HL-60 (cell line): ENCODE measurements at regions not wholly inside any gene's neighbourhood (a gene's known extent, or its start where the extent isn't known, plus 50 kb on each side); places are given as distances from the start of the nearest gene placed in this dataset.

Experiments
- DNase-seq, 2 experiments: peaks; one replicate each; pipeline ENCODE4 v3.0.0-alpha.2; 2010 to 2020; ENCODE audit warnings: low read depth in 1 of 2, low spot score in 1 of 2
- H3K27ac ChIP-seq: fragments of 250-450 bp; sonication (Bioruptor Pico); replicated peaks from 2 replicates; pipeline ENCODE4 v1.5.1; 2020; ENCODE audit warnings: mild to moderate bottlenecking, moderate library complexity
- H3K27me3 ChIP-seq: fragments of 250-450 bp; sonication (Bioruptor Pico); 2 replicates; pipeline ENCODE4 v1.5.1; 2021; ENCODE audit warnings: mild to moderate bottlenecking, moderate library complexity; ENCODE audit not compliant: insufficient read depth, poor library complexity, severe bottlenecking
- H3K4me3 ChIP-seq: replicated peaks from 2 replicates; pipeline ENCODE4 v1.5.1; 2011; ENCODE audit warnings: mild to moderate bottlenecking, control low read depth, low read length; ENCODE audit not compliant: insufficient read depth
- CTCF ChIP-seq: IDR thresholded peaks from one replicate; pipeline ENCODE4 v1.5.1; 2011; ENCODE audit warnings: low read length, control low read depth, inconsistent platforms; ENCODE audit not compliant: insufficient read depth
- GABPA ChIP-seq: IDR thresholded peaks from 2 replicates; pipeline ENCODE4 v1.6.1; 2012; ENCODE audit warnings: low read depth
- POLR2AphosphoS5 ChIP-seq: IDR thresholded peaks from 2 replicates; pipeline ENCODE4 v1.6.1; 2012; ENCODE audit warnings: low read depth
- REST ChIP-seq: IDR thresholded peaks from 2 replicates; pipeline ENCODE4 v1.6.1; 2012; ENCODE audit warnings: low read depth; ENCODE audit not compliant: insufficient replicate concordance
- SPI1 ChIP-seq: IDR thresholded peaks from 2 replicates; pipeline ENCODE4 v1.6.1; 2012; ENCODE audit warnings: low read depth, mild to moderate bottlenecking, borderline replicate concordance

GRCh38 chr7:42588876-42589275 lies 323.0 kb downstream of the C7orf25 start:
- H3K27me3 ChIP-seq, result no peaks in the 10 kb centered on the region
- TF ChIP-seq POLR2AphosphoS5 (no peak), CTCF (no peak), SPI1 (no peak), REST (no peak), GABPA (no peak)

DNA sequence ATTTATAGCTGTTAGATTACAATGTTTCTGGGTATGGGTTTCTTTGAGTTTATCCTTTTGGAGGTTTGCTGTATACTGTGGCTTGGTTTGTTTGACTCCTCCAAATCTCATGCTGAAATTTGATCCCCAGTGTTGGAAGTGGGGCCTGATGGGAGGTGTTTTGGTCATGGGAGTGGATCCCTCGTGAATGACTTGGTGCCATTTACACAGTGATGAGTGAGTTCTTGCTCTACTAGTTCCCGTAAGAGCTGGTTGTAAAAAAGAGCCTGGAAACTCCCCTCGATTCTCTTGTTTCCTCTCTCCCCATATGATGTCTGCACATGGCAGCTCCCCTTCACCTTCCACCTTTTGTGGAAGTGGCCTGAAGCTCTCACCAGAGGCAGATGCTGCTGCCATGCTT lies 324.1 kb downstream of the C7orf25 start:
- no peak for TF ChIP-seq REST
- TF ChIP-seq SPI1, result no peak
- TF ChIP-seq GABPA, result no peak
- no peak for TF ChIP-seq POLR2AphosphoS5
- no peak overlapping the region for H3K4me3 ChIP-seq
- DNase-seq, result no peak
- no peak overlapping the region for H3K27ac ChIP-seq
- no peaks in the 10 kb centered on the region for H3K27me3 ChIP-seq

More at GRCh38 chr7:42588876-42589275, 323.0 kb downstream of the C7orf25 start:
- Histone ChIP-seq H3K27ac (no peak overlapping the region), H3K4me3 (no peak overlapping the region)
- no peak for DNase-seq

GRCh38 chr7:42580061-42580460 lies 331.8 kb downstream of the C7orf25 start:
- no peak overlapping the region for H3K4me3 ChIP-seq
- DNase-seq, result no peak
- peaks cover 5% of the 10 kb centered on the region for H3K27me3 ChIP-seq
- TF ChIP-seq REST (no peak), CTCF (no peak), SPI1 (no peak), POLR2AphosphoS5 (no peak), GABPA (no peak)
- no peak overlapping the region for H3K27ac ChIP-seq

DNA sequence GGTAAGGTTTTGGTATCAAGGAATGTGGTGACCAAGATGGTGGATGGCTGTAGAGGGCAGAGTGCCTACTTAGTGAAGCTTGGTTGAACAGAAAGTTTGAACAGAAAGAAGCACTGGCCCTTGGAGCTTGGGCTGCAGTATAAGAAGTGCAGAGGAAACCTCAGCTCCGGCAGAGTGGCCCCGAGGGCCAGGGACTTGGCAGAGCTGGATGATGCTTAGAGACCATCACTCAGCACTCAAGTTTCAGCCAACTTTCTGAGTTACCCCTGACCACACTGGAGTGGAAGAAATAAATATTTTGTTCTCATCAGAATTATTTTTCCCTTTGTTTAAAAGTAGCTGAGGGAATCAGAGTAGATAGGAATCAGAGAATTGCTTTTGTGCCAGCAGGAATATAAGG lies 336.7 kb downstream of the C7orf25 start:
- no peak overlapping the region for H3K4me3 ChIP-seq
- no peak for TF ChIP-seq CTCF
- no peak for TF ChIP-seq GABPA
- TF ChIP-seq POLR2AphosphoS5, result no peak
- no peak for TF ChIP-seq REST
- TF ChIP-seq SPI1, result no peak

More for the DNA sequence above, 336.7 kb downstream of the C7orf25 start:
- DNase-seq, result no peak
- Histone ChIP-seq H3K27ac (no peak overlapping the region), H3K27me3 (peaks cover 5% of the 10 kb centered on the region)
